ENCODE measurements at regions not wholly inside any gene's neighbourhood (a gene's known extent, or its start where the extent isn't known, plus 50 kb on each side); places are given as distances from the start of the nearest gene placed in this dataset.

DNA sequence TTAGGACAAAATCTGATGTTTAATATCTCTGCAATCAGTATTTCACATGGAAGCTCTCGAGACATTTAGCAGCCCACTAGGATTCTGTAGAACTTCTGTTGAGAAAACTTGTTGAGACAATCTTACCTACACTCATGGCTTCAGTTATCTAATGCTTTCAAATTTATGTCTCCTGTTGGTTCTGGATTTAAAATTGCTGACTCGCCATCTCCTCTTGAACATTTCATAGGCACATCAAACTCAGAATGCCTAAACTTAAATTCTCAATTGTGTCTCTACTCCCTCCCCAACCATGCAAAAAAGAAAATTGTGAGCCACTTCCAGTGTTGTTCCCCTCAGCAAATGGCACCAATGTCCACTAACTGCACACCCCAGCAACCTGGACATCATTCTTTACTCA, 142.5 kb upstream of the AHI1 start:
- TF ChIP-seq, protein P1, sequence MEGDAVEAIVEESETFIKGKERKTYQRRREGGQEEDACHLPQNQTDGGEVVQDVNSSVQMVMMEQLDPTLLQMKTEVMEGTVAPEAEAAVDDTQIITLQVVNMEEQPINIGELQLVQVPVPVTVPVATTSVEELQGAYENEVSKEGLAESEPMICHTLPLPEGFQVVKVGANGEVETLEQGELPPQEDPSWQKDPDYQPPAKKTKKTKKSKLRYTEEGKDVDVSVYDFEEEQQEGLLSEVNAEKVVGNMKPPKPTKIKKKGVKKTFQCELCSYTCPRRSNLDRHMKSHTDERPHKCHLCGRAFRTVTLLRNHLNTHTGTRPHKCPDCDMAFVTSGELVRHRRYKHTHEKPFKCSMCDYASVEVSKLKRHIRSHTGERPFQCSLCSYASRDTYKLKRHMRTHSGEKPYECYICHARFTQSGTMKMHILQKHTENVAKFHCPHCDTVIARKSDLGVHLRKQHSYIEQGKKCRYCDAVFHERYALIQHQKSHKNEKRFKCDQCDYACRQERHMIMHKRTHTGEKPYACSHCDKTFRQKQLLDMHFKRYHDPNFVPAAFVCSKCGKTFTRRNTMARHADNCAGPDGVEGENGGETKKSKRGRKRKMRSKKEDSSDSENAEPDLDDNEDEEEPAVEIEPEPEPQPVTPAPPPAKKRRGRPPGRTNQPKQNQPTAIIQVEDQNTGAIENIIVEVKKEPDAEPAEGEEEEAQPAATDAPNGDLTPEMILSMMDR (IDR thresholded peaks at IDR 0.05; ENCODE audit: low read depth, low read length, missing control alignments) = no peak
- DNase-seq (ENCODE audit: low read depth) = no peak
- in situ Hi-C loops (cut with HindIII; ENCODE audit: low sequenced_read_pairs) = no loop called here
- H3K4me3 ChIP-seq (ENCODE audit: low read depth, low read length) = no peak overlapping the region

DNA sequence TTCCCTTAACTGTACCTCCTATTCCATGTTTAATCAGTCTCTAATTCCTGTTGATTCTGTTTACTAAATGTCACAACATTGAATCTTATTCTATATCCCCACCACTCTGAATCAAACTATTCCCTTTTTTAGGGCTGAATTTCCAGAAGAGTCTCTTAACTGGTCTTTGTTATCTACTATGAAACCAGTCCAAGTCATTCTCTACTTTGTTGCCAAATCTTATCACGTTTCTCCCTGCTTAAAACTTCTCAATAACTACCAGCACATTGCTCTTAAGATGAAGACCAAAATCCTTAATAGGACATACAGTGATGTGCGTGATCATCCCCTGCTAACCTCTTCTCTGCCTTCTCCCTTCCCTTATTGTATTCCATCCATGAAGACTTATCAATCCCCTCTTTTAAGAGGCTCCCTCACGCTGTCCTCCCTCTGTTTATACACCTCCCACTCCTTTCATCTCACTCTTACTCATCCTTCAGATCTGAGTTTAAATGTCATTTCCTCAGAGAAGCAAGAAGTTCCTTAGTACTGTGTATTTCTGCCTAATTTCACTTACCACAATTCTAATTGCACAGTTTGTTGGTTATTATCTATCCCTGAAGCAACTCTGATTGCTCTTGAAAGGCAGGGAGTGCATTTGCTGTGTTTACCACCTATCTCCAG, 143.0 kb upstream of the AHI1 start:
- DNase-seq (ENCODE audit: low read depth) = no peak
- in situ Hi-C loops (cut with HindIII; ENCODE audit: low sequenced_read_pairs) = no loop called here
- TF ChIP-seq, protein P1 (IDR thresholded peaks at IDR 0.05; ENCODE audit: low read depth, low read length, missing control alignments) = no peak
- no peak overlapping the region for H3K4me3 ChIP-seq (ENCODE audit: low read depth, low read length)

DNA sequence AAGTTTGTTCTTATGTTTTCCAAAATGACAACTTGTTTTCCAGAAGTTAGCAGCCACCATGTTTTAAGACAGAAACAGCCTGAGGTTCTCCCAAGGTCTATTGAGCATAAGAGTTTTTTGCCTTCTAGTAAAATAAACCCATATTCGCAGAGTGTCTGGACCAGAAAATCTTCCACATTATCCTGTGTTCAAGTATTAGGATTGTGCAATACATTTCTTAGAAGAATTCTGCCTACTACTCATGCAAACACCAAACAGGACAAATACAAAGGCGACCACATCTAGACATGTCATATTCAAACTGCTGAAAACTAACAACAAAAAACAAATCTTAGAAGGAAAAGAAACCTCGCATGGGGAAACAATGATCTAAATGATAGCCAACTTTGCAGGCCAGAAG, 145.4 kb upstream of the AHI1 start:
- TF ChIP-seq, protein P1 (IDR thresholded peaks at IDR 0.05; ENCODE audit: low read depth, low read length, missing control alignments) = no peak
- no peak for DNase-seq (ENCODE audit: low read depth)
- in situ Hi-C loops (cut with HindIII; ENCODE audit: low sequenced_read_pairs) = no loop called here
- no peak overlapping the region for H3K4me3 ChIP-seq (ENCODE audit: low read depth, low read length)

DNA sequence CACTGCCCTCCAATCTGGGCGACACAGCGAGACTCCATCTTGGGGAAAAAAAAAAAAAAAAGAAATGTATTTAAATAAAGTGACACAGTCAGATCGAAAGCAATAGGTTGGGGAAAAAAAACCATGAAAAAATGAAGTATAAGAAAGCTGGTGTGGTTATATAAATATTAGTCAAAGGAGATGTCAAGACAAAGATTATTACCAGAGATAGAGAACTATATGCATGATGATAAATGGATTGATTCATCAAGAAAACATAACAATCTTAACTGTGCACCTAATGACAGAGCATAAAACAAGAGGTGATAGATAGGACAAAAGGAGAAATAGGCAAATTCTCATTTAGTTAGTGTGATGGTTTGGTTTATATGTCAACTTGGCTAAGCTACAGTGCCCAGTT, 146.9 kb upstream of the AHI1 start:
- in situ Hi-C loops (cut with HindIII; ENCODE audit: low sequenced_read_pairs) = no loop called here
- TF ChIP-seq, protein P1 (IDR thresholded peaks at IDR 0.05; ENCODE audit: low read depth, low read length, missing control alignments) = no peak
- DNase-seq (ENCODE audit: low read depth) = no peak
- no peak overlapping the region for H3K4me3 ChIP-seq (ENCODE audit: low read depth, low read length)

DNA sequence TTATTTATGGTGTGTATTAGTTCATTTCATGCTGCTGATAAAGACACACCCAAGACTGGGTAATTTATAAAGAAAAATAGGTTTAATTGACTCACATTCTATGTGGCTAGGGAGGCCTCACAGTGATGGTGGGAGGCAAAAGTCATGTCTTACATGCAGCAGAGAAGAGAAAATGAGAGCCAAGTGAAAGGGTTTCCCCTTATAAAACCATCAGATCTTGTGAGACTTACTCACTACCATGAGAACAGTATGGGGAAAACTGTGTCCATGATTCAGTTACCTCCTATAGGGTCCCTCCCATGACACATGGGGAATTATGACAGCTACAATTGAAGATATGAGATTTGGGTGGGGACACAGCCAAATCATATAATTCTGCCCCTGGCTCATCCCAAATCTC, 150.0 kb upstream of the AHI1 start:
- in situ Hi-C loops (cut with HindIII; ENCODE audit: low sequenced_read_pairs) = no loop called here
- H3K4me3 ChIP-seq (ENCODE audit: low read depth, low read length) = no peak overlapping the region
- TF ChIP-seq, protein P1 (IDR thresholded peaks at IDR 0.05; ENCODE audit: low read depth, low read length, missing control alignments) = no peak
- DNase-seq (ENCODE audit: low read depth) = no peak

DNA sequence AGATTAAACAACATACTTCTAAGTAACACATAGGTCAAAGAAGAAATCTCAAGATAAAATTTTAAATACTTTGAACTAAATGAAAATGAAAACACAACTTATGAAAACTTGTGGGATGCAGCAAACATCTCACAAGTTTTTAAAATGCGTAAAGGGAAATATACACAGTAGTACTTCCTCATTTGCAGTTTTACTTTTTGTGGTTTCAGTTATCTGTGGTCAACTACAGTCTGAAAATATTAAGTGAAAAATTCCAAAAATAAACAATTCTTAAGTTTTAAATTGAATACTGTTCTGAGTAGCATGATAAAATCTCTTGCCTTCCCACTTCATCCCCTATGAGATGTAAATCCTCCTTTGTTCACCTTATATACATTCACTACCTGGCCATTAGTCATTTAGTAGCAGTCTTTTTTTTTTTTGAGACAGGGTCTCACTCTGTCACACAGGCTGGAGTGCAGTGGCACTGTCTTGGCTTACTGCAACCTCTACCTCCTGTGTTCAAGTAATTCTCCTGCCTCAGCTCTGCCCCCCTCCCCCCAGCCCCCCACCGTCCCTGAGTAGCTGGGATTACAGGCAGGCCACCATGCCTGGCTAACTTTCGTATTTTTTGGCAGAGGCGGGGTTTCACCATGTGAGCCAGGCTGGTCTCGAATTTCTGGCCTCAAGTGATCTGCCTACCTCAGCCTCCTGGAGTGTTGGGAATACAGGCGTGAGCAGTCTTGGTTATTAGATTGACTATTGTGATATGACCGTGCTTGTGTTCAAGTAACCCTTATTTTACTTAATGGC, 154.6 kb upstream of the AHI1 start:
- TF ChIP-seq, protein P1 (IDR thresholded peaks at IDR 0.05; ENCODE audit: low read depth, low read length, missing control alignments) = no peak
- H3K4me3 ChIP-seq (ENCODE audit: low read depth, low read length) = no peak overlapping the region
- DNase-seq (ENCODE audit: low read depth) = no peak
- in situ Hi-C loops (cut with HindIII; ENCODE audit: low sequenced_read_pairs) = no loop called here

Measured in astrocyte of the cerebellum (primary cell).